Neuronal stem cell (in vitro differentiated cells): ENCODE measurements at regions not wholly inside any gene's neighbourhood (a gene's known extent, or its start where the extent isn't known, plus 50 kb on each side); places are given as distances from the start of the nearest gene placed in this dataset.

ENCODE experiments used
- DNase-seq: peaks from one replicate; pipeline ENCODE4 v3.0.0-alpha.2; 2013; ENCODE audit warnings: low spot score
- H2AFZ ChIP-seq: one replicate; pipeline ENCODE4 v1.6.1; 2013; ENCODE audit warnings: mild to moderate bottlenecking, low read length, inconsistent platforms
- H2AK5ac ChIP-seq: 2 replicates; pipeline ENCODE4 v1.6.1; 2013; ENCODE audit warnings: low read depth, mild to moderate bottlenecking, inconsistent platforms, low read length, moderate library complexity, mixed read lengths
- H2BK120ac ChIP-seq: 2 replicates; pipeline ENCODE4 v1.6.1; 2013; ENCODE audit warnings: low read depth, mild to moderate bottlenecking, inconsistent platforms, low read length, moderate library complexity, mixed read lengths
- H2BK12ac ChIP-seq: one replicate; pipeline ENCODE4 v1.6.1; 2013; ENCODE audit warnings: low read length, inconsistent platforms
- H2BK15ac ChIP-seq: 2 replicates; pipeline ENCODE4 v1.6.1; 2013; ENCODE audit warnings: mild to moderate bottlenecking, low read length, inconsistent platforms, mixed read lengths
- H2BK5ac ChIP-seq: one replicate; pipeline ENCODE4 v1.6.1; 2013; ENCODE audit warnings: inconsistent platforms, mild to moderate bottlenecking, low read length, moderate library complexity
- H3K14ac ChIP-seq: one replicate; pipeline ENCODE4 v1.6.1; 2013; ENCODE audit warnings: low read length, inconsistent platforms
- H3K18ac ChIP-seq: 2 replicates; pipeline ENCODE4 v1.6.1; 2013; ENCODE audit warnings: low read length, inconsistent platforms
- H3K23ac ChIP-seq: 2 replicates; pipeline ENCODE4 v1.6.1; 2013; ENCODE audit warnings: low read depth, mild to moderate bottlenecking, mixed read lengths, low read length, inconsistent platforms; ENCODE audit not compliant: poor library complexity
- H3K27ac ChIP-seq: replicated peaks from 3 replicates; pipeline ENCODE4 v1.5.1; 2013; ENCODE audit warnings: low read length, inconsistent platforms
- H3K27me3 ChIP-seq, 3 experiments: 2 replicates each; pipeline ENCODE4 v1.6.1; 2013; ENCODE audit warnings: low read length in 3 of 3, mild to moderate bottlenecking in 2 of 3, inconsistent platforms in 1 of 3, low read depth in 1 of 3, mixed read lengths in 1 of 3, moderate library complexity in 1 of 3; ENCODE audit not compliant: control insufficient read depth in 3 of 3, insufficient read depth in 3 of 3
- H3K36me3 ChIP-seq, 2 donors: replicated peaks in 1 of 2; 2 replicates each; pipeline ENCODE4 v1.6.1; 2013; ENCODE audit warnings: low read length in 2 of 2; ENCODE audit not compliant: control insufficient read depth in 2 of 2, insufficient read depth in 2 of 2
- H3K4ac ChIP-seq: 2 replicates; pipeline ENCODE4 v1.6.1; 2013; ENCODE audit warnings: inconsistent platforms, mild to moderate bottlenecking, low read length, moderate library complexity
- H3K4me1 ChIP-seq, 2 donors: 1 replicate in 1 of 2; 2 replicates in 1 of 2; pipeline ENCODE4 v1.6.1; 2013; ENCODE audit warnings: low read length in 2 of 2, low read depth in 1 of 2; ENCODE audit not compliant: control insufficient read depth in 2 of 2, insufficient read depth in 1 of 2
- H3K4me2 ChIP-seq: one replicate; pipeline ENCODE4 v1.6.1; 2013; ENCODE audit warnings: mild to moderate bottlenecking, low read length, inconsistent platforms; ENCODE audit not compliant: insufficient read depth, poor library complexity, severe bottlenecking
- H3K4me3 ChIP-seq, 2 donors: 2 replicates each; pipeline ENCODE4 v1.5.1; 2013; ENCODE audit warnings: low read length in 2 of 2, mild to moderate bottlenecking in 2 of 2, inconsistent platforms in 1 of 2, moderate library complexity in 1 of 2
- H3K79me1 ChIP-seq: one replicate; pipeline ENCODE4 v1.6.1; 2013; ENCODE audit warnings: low read depth, mild to moderate bottlenecking, inconsistent platforms, low read length, moderate library complexity
- H3K9ac ChIP-seq: one replicate; pipeline ENCODE4 v1.6.1; 2013; ENCODE audit warnings: mild to moderate bottlenecking, low read depth, low read length, inconsistent platforms; ENCODE audit not compliant: poor library complexity
- H3K9me3 ChIP-seq, 2 donors: replicated peaks in 1 of 2; 2 replicates each; pipeline versions ENCODE3 to v1.6.1; 2013; ENCODE audit warnings: low read length in 2 of 2, mild to moderate bottlenecking in 2 of 2, inconsistent platforms in 1 of 2, low read depth in 1 of 2, mixed read lengths in 1 of 2, moderate library complexity in 1 of 2; ENCODE audit not compliant: control insufficient read depth in 2 of 2, insufficient read depth in 1 of 2
- H4K8ac ChIP-seq: one replicate; pipeline ENCODE4 v1.6.1; 2013; ENCODE audit warnings: low read depth, mild to moderate bottlenecking, inconsistent platforms, low read length, moderate library complexity
- H4K91ac ChIP-seq: one replicate; pipeline ENCODE4 v1.6.1; 2013; ENCODE audit warnings: low read length, low read depth, mild to moderate bottlenecking, inconsistent platforms; ENCODE audit not compliant: poor library complexity
- WGBS, 2 donors: extraction: QIAGEN DNeasy Blood & Tissue Kit; methylation state at CpG; one replicate each; pipeline ENCODE4 v1.1.7; 2013; ENCODE audit warnings: missing lambda C conversion rate in 2 of 2, mixed read lengths in 1 of 2; ENCODE audit not compliant: insufficient read length in 2 of 2, insufficient replicate concordance in 1 of 2; ENCODE audit errors: extremely low coverage in 2 of 2; 5-methylcytosine and 5-hydroxymethylcytosine counted together

- H3K9ac ChIP-seq, result no peak overlapping the region
- no peak for DNase-seq
- H3K36me3 ChIP-seq, result no peaks in the 10 kb centered on the region
- WGBS, 2 donors, result no CpG with 5 or more reads among the region's 2 CpGs
- H2BK5ac ChIP-seq, result no peak overlapping the region
- H2BK15ac ChIP-seq, result no peak overlapping the region
- H2AFZ ChIP-seq, result no peak overlapping the region
- no peaks in the 10 kb centered on the region for H3K9me3 ChIP-seq
- H4K8ac ChIP-seq, result no peak overlapping the region
- no peak overlapping the region for H2BK12ac ChIP-seq
- no peak overlapping the region for H3K27ac ChIP-seq
- H2BK120ac ChIP-seq, result no peak overlapping the region
- H4K91ac ChIP-seq, result no peak overlapping the region
- H3K14ac ChIP-seq, result no peak overlapping the region
- no peak overlapping the region for H3K4me3 ChIP-seq
- H3K18ac ChIP-seq, result no peak overlapping the region
- no peak overlapping the region for H3K4me2 ChIP-seq
- H3K4ac ChIP-seq, result no peak overlapping the region
- no peak overlapping the region for H3K23ac ChIP-seq
- H3K4me1 ChIP-seq, result peaks cover 0 to 4% of the 10 kb centered on the region in 2 donors
- H3K27me3 ChIP-seq, result no peaks in the 10 kb centered on the region
- H2AK5ac ChIP-seq, result no peak overlapping the region
- no peaks in the 10 kb centered on the region for H3K79me1 ChIP-seq
Measured at GRCh38 chr2:60386436-60386835, 167.0 kb downstream of the BCL11A start.

GRCh38 chr2:60385648-60386047 lies 167.8 kb downstream of the BCL11A start:
- no CpG with 5 or more reads among the region's 5 CpGs for WGBS, 2 donors
- H2BK15ac ChIP-seq, result no peak overlapping the region
- H3K23ac ChIP-seq, result no peak overlapping the region
- H3K18ac ChIP-seq, result no peak overlapping the region
- no peak overlapping the region for H2AK5ac ChIP-seq
- no peak overlapping the region for H3K4me3 ChIP-seq
- H3K27me3 ChIP-seq, result no peaks in the 10 kb centered on the region
- H3K4me1 ChIP-seq, result peaks cover 0 to 4% of the 10 kb centered on the region in 2 donors
- no peak overlapping the region for H2BK5ac ChIP-seq
- no peak overlapping the region for H3K9ac ChIP-seq
- no peaks in the 10 kb centered on the region for H3K9me3 ChIP-seq
- H3K4me2 ChIP-seq, result no peak overlapping the region
- no peak overlapping the region for H2BK120ac ChIP-seq
- no peaks in the 10 kb centered on the region for H3K36me3 ChIP-seq
- H2AFZ ChIP-seq, result no peak overlapping the region
- H4K91ac ChIP-seq, result no peak overlapping the region
- H2BK12ac ChIP-seq, result no peak overlapping the region
- no peak overlapping the region for H3K14ac ChIP-seq
- H3K27ac ChIP-seq, result no peak overlapping the region
- H4K8ac ChIP-seq, result no peak overlapping the region
- DNase-seq, result no peak
- H3K79me1 ChIP-seq, result no peaks in the 10 kb centered on the region
- no peak overlapping the region for H3K4ac ChIP-seq

GRCh38 chr2:60383401-60384143 lies 169.9 kb downstream of the BCL11A start:
- Histone ChIP-seq H3K23ac (no peak overlapping the region), H2AFZ (no peak overlapping the region), H2BK15ac (no peak overlapping the region), H3K14ac (no peak overlapping the region), H3K4me3 (no peak overlapping the region), H4K91ac (no peak overlapping the region), H3K27ac (no peak overlapping the region), H2AK5ac (no peak overlapping the region), H2BK5ac (no peak overlapping the region), H2BK12ac (no peak overlapping the region), H3K18ac (no peak overlapping the region), H3K36me3 (no peaks in the 10 kb centered on the region), H3K9me3 (no peaks in the 10 kb centered on the region), H3K4me1 (peaks cover 0 to 4% of the 10 kb centered on the region in 2 donors), H3K9ac (no peak overlapping the region), H4K8ac (no peak overlapping the region), H2BK120ac (no peak overlapping the region), H3K79me1 (no peaks in the 10 kb centered on the region), H3K4ac (no peak overlapping the region), H3K27me3 (no peaks in the 10 kb centered on the region), H3K4me2 (no peak overlapping the region)
- WGBS, 2 donors, result no CpG with 5 or more reads among the region's 6 CpGs
- no peak for DNase-seq

GRCh38 chr2:60380411-60380810 lies 173.0 kb downstream of the BCL11A start:
- Histone ChIP-seq H2BK120ac (no peak overlapping the region), H2AFZ (no peak overlapping the region), H3K36me3 (no peaks in the 10 kb centered on the region), H3K18ac (no peak overlapping the region), H3K9ac (no peak overlapping the region), H3K4me3 (no peak overlapping the region), H3K14ac (no peak overlapping the region), H3K27ac (no peak overlapping the region), H3K23ac (no peak overlapping the region), H4K8ac (no peak overlapping the region), H3K4ac (no peak overlapping the region), H2BK12ac (no peak overlapping the region), H2BK15ac (no peak overlapping the region), H4K91ac (no peak overlapping the region), H3K9me3 (no peaks in the 10 kb centered on the region), H3K27me3 (no peaks in the 10 kb centered on the region), H3K79me1 (no peaks in the 10 kb centered on the region), H2AK5ac (no peak overlapping the region), H2BK5ac (no peak overlapping the region), H3K4me1 (peaks cover 0 to 4% of the 10 kb centered on the region in 2 donors), H3K4me2 (no peak overlapping the region)
- DNase-seq, result no peak
- no CpG with 5 or more reads among the region's 2 CpGs for WGBS, 2 donors
